ENCODE measurements at regions not wholly inside any gene's neighbourhood (a gene's known extent, or its start where the extent isn't known, plus 50 kb on each side); places are given as distances from the start of the nearest gene placed in this dataset.

DNA sequence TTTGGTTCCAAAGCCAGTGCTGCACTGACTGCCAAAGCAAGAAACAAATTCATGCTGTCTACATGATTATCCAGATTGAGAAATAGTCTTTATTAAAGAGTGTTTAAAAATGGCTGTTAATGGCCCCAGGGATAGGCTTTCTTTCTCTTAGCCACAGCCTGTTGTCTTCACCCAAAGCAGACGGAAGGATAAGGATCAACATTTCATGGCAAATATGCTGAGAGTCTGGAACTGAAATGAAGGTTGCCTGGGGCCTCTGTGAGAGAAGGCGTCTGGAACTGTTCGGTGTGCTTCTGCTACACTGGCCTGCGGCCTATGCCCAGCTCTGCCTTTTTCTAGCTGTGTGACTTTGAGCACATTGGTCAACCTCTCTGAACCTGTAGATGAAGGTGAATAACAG, 373.0 kb upstream of the ZFP64 start:
- Histone ChIP-seq H3K4me3 (no peak overlapping the region), H3K36me3 (no peaks in the 10 kb centered on the region), H3K27me3 (no peaks in the 10 kb centered on the region), H3K9me3 (peaks cover 0 to 9% of the 10 kb centered on the region in 2 donors), H3K4me1 (no peaks in the 10 kb centered on the region), H3K27ac (no peak overlapping the region)
- no peak for DNase-seq (ENCODE audit: low spot score)
- TF ChIP-seq, protein P1, sequence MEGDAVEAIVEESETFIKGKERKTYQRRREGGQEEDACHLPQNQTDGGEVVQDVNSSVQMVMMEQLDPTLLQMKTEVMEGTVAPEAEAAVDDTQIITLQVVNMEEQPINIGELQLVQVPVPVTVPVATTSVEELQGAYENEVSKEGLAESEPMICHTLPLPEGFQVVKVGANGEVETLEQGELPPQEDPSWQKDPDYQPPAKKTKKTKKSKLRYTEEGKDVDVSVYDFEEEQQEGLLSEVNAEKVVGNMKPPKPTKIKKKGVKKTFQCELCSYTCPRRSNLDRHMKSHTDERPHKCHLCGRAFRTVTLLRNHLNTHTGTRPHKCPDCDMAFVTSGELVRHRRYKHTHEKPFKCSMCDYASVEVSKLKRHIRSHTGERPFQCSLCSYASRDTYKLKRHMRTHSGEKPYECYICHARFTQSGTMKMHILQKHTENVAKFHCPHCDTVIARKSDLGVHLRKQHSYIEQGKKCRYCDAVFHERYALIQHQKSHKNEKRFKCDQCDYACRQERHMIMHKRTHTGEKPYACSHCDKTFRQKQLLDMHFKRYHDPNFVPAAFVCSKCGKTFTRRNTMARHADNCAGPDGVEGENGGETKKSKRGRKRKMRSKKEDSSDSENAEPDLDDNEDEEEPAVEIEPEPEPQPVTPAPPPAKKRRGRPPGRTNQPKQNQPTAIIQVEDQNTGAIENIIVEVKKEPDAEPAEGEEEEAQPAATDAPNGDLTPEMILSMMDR (IDR thresholded peaks at IDR 0.05), result no peak

DNA sequence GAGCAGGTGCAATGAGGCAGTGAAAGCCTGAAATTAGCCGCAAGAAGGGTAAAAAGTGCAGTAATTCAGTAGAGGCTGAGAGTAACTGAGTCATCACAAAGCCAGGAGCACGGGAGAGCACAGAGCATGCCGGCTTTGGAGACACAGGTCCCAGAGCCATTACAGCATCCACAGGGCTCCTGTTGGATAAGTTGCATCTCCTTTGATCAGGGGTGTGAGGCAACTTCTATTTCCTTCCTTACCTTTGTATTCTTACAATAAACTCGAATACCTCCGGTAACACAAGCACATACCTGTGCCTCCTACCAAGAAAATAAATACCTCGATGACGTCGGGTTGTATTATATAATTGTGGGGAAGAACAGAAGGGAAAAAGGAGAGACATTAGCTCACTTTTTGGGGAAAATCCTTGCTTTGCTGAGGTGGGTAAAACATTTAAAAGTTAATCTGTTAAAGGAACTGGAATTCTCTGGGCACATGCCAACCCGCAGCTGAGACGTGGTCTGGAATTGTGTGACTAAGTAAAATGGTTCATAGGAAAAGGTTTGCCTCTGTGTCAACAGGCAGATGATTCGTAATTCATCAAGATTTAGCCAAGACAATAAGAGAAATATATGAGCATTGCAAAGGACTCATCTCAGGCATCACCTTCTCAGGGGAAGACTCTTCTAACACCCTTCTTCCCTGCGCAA, 360.7 kb upstream of the ZFP64 start:
- Histone ChIP-seq H3K4me1 (no peaks in the 10 kb centered on the region), H3K27ac (no peak overlapping the region)
- TF ChIP-seq, protein P1 (IDR thresholded peaks at IDR 0.05), result no peak

GRCh38 chr20:52542131-52542530, 350.6 kb upstream of the ZFP64 start:
- Histone ChIP-seq H3K4me1 (no peaks in the 10 kb centered on the region), H3K9me3 (no peaks in the 10 kb centered on the region), H3K36me3 (no peaks in the 10 kb centered on the region), H3K27me3 (no peaks in the 10 kb centered on the region), H3K4me3 (no peak overlapping the region), H3K27ac (no peak overlapping the region)
- no peak for DNase-seq (ENCODE audit: low spot score)
- TF ChIP-seq, protein P1 (IDR thresholded peaks at IDR 0.05), result no peak

More for the DNA sequence above, 360.7 kb upstream of the ZFP64 start:
- Histone ChIP-seq H3K27me3 (no peaks in the 10 kb centered on the region), H3K36me3 (no peaks in the 10 kb centered on the region), H3K9me3 (peaks cover 0 to 5% of the 10 kb centered on the region in 2 donors), H3K4me3 (no peak overlapping the region)
- DNase-seq (ENCODE audit: low spot score), result no peak

- H3K36me3 ChIP-seq, result no peaks in the 10 kb centered on the region
- no peaks in the 10 kb centered on the region for H3K4me1 ChIP-seq
- H3K4me3 ChIP-seq, result no peak overlapping the region
- no peaks in the 10 kb centered on the region for H3K9me3 ChIP-seq
- H3K27me3 ChIP-seq, result no peaks in the 10 kb centered on the region
- DNase-seq (ENCODE audit: low spot score), result no peak
- TF ChIP-seq, protein P1 (IDR thresholded peaks at IDR 0.05), result no peak
- no peak overlapping the region for H3K27ac ChIP-seq
These were observed 348.9 kb upstream of the ZFP64 start for GRCh38 chr20:52540509-52540908.

DNA sequence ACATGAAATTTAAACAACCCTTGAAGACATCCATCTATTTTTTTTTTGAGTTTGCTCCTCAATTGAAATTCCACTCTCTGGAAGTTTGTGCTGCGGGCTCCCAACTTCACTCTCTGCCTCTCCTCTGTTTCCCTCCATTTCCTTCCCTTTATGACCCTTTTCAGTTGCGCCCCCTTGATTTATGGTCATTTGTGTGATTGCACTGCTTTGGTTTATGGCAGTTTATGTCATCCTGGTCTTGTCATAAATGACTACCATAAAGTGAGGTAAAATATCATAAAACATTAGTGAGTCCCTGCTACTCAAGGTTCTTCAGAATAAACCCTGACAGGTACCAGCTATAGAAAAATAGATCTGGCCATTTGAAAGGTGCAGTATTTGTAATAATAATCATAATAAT, 348.3 kb upstream of the ZFP64 start:
- Histone ChIP-seq H3K27me3 (no peaks in the 10 kb centered on the region), H3K4me3 (no peak overlapping the region), H3K36me3 (no peaks in the 10 kb centered on the region), H3K4me1 (no peaks in the 10 kb centered on the region), H3K27ac (no peak overlapping the region), H3K9me3 (no peaks in the 10 kb centered on the region)
- DNase-seq (ENCODE audit: low spot score), result no peak
- TF ChIP-seq, protein P1 (IDR thresholded peaks at IDR 0.05), result no peak

DNA sequence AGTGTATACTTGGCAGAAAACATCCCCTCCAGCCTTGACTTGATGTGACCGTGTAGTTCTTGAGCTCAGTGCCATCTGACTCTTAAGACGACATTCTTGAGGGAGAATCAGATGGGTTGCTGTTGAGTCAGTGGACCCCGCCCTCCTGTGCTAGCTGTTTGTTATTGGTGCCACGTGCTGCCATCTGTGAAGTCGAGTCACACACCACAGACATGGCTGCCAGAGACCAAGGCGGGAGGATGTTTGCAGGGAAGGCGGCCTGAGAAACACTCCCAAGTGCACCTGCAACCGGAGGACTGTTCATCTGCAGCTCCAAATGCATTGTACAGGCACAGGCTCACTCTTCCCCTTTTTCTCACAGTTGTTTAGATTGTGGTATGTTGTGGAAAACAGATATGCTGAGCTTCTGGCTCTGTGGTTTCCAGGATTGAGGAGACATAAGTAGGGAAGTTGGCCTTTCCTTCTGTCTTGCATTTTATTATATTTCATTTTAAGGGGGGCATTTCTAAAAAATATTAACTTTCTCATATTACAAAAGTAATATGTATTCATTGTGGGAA, 345.3 kb upstream of the ZFP64 start:
- Histone ChIP-seq H3K9me3 (no peaks in the 10 kb centered on the region), H3K27ac (no peak overlapping the region), H3K27me3 (no peaks in the 10 kb centered on the region), H3K36me3 (no peaks in the 10 kb centered on the region), H3K4me3 (no peak overlapping the region), H3K4me1 (no peaks in the 10 kb centered on the region)
- no peak for DNase-seq (ENCODE audit: low spot score)
- TF ChIP-seq, protein P1 (IDR thresholded peaks at IDR 0.05), result no peak
